GM10266 (cell line): ENCODE measurements at regions not wholly inside any gene's neighbourhood (a gene's known extent, or its start where the extent isn't known, plus 50 kb on each side); places are given as distances from the start of the nearest gene placed in this dataset.

Experiments used
- DNase-seq: peaks from one replicate; pipeline ENCODE4 v3.0.0; 2012; ENCODE audit errors: extremely low spot score
- TF ChIP-seq, protein P1 (sequence below): IDR thresholded peaks from 2 replicates; pipeline ENCODE4 v1.5.1; 2012; ENCODE audit warnings: mild to moderate bottlenecking, low read depth; ENCODE audit not compliant: control insufficient read depth, insufficient read depth; ENCODE audit errors: missing control alignments

DNA sequence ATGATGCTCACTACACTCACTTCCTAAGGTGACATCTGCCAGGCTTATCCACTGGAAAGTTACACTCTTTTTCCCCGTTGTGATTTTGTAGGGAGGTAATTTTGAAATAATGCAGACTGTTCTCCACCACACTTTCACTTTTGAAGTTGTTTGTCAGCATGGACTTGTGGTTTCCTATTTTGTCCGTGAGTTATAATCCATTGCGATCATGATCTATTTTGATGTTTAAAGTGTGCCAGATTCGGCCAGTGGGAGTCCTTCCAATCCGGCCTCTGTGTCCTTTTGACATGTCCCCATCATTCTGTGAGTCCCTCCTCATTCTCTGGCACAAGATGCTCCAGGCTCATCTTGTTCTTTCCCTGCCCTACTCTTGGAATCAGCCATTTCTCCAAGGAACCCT lies 211.3 kb upstream of the KLF4 start:
- no peak for DNase-seq
- TF ChIP-seq, protein P1, sequence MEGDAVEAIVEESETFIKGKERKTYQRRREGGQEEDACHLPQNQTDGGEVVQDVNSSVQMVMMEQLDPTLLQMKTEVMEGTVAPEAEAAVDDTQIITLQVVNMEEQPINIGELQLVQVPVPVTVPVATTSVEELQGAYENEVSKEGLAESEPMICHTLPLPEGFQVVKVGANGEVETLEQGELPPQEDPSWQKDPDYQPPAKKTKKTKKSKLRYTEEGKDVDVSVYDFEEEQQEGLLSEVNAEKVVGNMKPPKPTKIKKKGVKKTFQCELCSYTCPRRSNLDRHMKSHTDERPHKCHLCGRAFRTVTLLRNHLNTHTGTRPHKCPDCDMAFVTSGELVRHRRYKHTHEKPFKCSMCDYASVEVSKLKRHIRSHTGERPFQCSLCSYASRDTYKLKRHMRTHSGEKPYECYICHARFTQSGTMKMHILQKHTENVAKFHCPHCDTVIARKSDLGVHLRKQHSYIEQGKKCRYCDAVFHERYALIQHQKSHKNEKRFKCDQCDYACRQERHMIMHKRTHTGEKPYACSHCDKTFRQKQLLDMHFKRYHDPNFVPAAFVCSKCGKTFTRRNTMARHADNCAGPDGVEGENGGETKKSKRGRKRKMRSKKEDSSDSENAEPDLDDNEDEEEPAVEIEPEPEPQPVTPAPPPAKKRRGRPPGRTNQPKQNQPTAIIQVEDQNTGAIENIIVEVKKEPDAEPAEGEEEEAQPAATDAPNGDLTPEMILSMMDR, result no peak

DNA sequence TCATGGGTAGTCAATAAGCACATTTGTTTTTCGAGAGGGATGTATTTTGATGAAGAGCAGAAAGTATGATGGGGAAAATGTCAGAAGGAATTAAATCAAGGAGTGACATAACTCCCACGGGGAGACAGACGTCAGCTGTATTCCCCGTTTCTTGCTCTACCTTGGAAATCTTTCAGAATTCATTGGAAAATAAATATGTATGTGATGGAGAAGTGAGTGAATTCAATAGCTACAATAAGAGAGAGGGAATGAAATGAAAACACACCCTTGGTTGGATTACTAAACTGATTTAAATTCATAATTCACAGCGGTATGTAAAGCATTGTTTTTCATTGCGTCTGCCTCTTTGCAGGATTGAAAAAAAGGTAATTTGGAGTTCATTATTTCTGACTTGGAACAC lies 209.7 kb upstream of the KLF4 start:
- DNase-seq, result no peak
- TF ChIP-seq, protein P1, result no peak

DNA sequence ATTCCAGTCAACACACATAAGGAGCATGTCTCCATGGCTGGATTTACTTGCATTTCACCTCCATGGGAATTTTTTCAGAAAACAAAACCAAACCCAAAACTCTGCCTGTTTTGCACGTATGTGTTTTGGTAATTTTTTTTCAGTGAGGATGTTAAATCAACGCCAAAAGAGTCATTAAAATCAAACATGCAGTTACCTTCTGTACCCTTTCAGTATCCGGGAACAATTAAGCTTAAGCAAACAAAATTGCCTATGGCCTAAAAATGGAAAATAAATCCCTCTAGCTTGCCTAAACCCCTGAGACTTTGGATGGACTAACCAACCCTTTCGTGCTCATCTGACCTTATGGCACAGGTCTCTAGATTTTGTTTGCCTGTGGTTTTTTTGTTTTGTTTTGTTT lies 209.2 kb upstream of the KLF4 start:
- DNase-seq, result no peak
- TF ChIP-seq, protein P1, result no peak

DNA sequence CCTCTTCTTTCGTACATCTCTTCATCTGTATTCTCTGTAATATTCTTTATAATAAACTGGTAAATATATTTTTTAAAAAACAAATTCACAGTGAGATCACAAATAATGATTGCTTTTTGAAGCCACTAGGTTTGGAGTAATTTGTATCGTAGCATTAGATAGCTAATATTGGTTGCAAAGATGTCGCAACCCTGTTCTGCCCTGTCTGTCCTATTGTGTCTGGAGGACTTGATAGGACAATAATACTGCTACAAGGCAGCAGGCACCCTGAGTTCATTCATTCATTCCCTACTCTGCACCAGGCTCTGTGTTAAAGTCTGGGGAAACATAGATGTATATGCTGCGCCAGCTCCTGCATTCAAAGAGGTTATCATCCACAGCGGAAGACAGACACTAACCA lies 206.7 kb upstream of the KLF4 start:
- no peak for DNase-seq
- TF ChIP-seq, protein P1, result no peak

DNA sequence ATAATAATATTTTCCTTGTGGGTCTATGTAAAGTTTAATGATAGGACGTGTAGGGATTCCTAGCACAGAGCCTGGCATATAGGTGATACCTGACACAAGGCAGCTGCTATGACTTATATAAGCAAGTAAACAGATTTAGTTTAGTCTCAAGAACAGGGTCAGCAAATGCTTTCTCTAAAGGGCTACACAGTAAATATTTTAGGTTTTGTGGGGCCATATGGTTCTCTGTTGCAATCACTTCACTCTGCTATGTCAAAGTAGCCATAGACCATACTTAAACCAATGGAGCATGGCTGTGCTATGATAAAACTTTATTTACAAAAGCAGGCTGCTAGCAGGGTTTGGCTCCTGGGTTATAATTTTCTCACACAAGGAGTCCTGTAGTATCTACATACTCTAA lies 204.8 kb upstream of the KLF4 start:
- TF ChIP-seq, protein P1, result no peak
- DNase-seq, result no peak

DNA sequence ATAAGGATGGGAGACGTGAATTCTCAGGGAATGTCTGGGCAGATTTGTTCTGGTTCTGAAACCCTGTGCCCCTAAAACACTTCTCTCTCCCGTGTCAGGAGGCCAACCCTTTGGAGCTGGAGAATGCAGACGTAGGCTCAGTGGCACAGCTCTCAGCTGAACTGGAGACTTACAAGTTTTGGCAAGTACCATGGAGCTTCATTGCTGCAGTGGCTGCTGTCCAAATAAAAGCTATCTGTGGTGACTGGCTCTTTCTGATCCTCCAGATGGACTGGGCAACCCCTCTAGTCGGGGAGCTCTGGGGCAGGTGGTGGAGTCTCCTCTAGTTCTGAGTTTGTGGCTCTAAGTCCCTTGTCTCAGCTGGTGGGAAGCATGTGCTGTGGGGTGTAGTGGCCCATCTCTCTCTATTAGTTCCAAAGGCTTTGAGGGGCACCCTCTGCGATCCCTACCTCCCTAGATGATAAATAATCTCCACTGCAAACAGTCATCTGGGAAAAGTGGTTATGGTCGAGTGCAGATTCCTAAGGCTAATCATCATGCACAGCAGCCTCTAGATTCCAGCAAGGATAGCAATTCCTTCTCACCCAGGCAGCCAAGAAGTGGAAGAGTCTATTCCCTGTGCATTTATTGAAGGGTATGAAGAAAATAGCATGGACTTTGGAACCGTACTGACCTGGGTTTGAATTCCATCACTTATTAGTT lies 204.2 kb upstream of the KLF4 start:
- TF ChIP-seq, protein P1, result no peak
- no peak for DNase-seq

DNA sequence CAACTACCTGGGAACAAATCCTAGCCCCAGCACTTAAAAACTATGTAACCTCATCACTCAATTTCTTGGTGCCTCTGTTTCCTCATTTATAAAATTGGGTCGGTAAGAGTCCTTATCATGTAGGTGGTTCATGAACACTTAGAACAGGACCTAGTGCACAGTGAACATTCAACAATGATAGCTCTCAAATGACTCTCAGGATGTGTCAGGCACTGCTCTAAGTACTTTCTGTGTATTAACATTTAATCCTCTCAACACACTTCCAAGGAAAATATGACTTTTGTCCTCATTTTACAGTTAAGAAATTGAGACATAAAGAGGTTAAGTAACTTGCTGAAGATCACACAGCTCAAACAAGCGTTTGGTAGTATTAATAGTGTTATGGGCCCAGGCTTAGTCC lies 202.1 kb upstream of the KLF4 start:
- DNase-seq, result no peak
- TF ChIP-seq, protein P1, result no peak
